K562 (cell line): ENCODE measurements at regions not wholly inside any gene's neighbourhood (a gene's known extent, or its start where the extent isn't known, plus 50 kb on each side); places are given as distances from the start of the nearest gene placed in this dataset.

Source experiments
- ATAC-seq: fragments of 200-7000 bp; cut with Tn5 transposase; 3 replicates; pipeline ENCODE4 v1.9.1; 2020; ENCODE audit warnings: moderate library complexity
- BruUV-seq: library from RNA; stranded (reverse); fragments of 400-500 nt; replicated peaks from 2 replicates; lab custom pipeline; 2021; lab: Mats Ljungman, UMichigan
- CTCF ChIA-PET: fragments of 300-600 bp; formaldehyde crosslinking; extraction: SDS; loops from one replicate; lab custom pipeline; 2021; ENCODE audit warnings: low intra/inter-chr PET ratio; lab: Yijun Ruan, JAX
- POLR2A ChIA-PET: fragments of 300-600, 350-650 bp; sonication (Branson Sonifier 250); formaldehyde crosslinking; extraction: SDS; loops from one replicate; lab custom pipeline; 2021; ENCODE audit warnings: antibody characterized with exemption, inconsistent platforms; lab: Yijun Ruan, JAX
- DNase-seq, 4 experiments: peaks; one replicate each; pipeline versions ENCODE4 v3.0.0 to v3.0.0-alpha.2; 2011 to 2018; ENCODE audit warnings: low spot score in 3 of 4, mixed read lengths in 3 of 4; ENCODE audit errors: extremely low read depth in 1 of 4
- FAIRE-seq: peaks from 2 replicates; lab custom pipeline; 2011; peaks lifted over from hg19 to GRCh38; lab: Jason Lieb, UNC
- H2AFZ ChIP-seq: 2 replicates; pipeline ENCODE4 v1.6.0; 2011; ENCODE audit warnings: low read depth, low read length, control low read depth, inconsistent platforms
- H3K27ac ChIP-seq: fragments of 200-600 bp; 3 replicates; pipeline ENCODE4 v1.8.0; 2011; ENCODE audit warnings: low read depth, mild to moderate bottlenecking, control low read depth, inconsistent platforms, low read length, moderate library complexity, mixed read lengths; ENCODE audit errors: extremely low read depth
- H3K27me3 ChIP-seq, 2 experiments: fragments of 300-600 bp in 1 of 2; 2 replicates in 1 of 2; 3 replicates in 1 of 2; pipeline versions ENCODE4 v1.6.0 to v1.8.0; 2011; ENCODE audit warnings: inconsistent platforms in 2 of 2, low read length in 2 of 2, mild to moderate bottlenecking in 1 of 2, mixed read lengths in 1 of 2, moderate library complexity in 1 of 2; ENCODE audit not compliant: control insufficient read depth in 2 of 2, insufficient read depth in 2 of 2
- H3K36me3 ChIP-seq: fragments of 300-600 bp; 3 replicates; pipeline ENCODE4 v1.8.0; 2011; ENCODE audit warnings: mild to moderate bottlenecking, low read length, inconsistent platforms; ENCODE audit not compliant: control insufficient read depth, insufficient read depth
- H3K4me1 ChIP-seq, 2 experiments: fragments of 200-600 bp in 1 of 2; replicated peaks in 1 of 2; 2 replicates in 1 of 2; 3 replicates in 1 of 2; pipeline versions ENCODE4 v1.5.1 to v1.8.0; 2011; ENCODE audit warnings: inconsistent platforms in 2 of 2, low read length in 2 of 2, mild to moderate bottlenecking in 1 of 2, mixed read lengths in 1 of 2, moderate library complexity in 1 of 2; ENCODE audit not compliant: control insufficient read depth in 2 of 2, insufficient read depth in 2 of 2
- H3K4me2 ChIP-seq: 2 replicates; pipeline ENCODE4 v1.6.1; 2011; ENCODE audit warnings: low read length, control low read depth, inconsistent platforms, mixed read lengths; ENCODE audit not compliant: insufficient read depth
- H3K4me3 ChIP-seq: fragments of 200-600 bp; sonication (generic), shearing (Covaris generic); 2 replicates; pipeline ENCODE4 v1.5.1; 2016; ENCODE audit warnings: control low read depth, inconsistent platforms
- H3K79me2 ChIP-seq: fragments of 200-600 bp; 3 replicates; pipeline ENCODE4 v1.8.0; 2011; ENCODE audit warnings: low read length, inconsistent platforms; ENCODE audit not compliant: control insufficient read depth, insufficient read depth
- H3K9ac ChIP-seq, 2 experiments: 2 replicates each; pipeline versions ENCODE4 v1.6.0 to v1.6.1; 2011; ENCODE audit warnings: low read depth in 2 of 2, low read length in 2 of 2, control low read depth in 1 of 2, inconsistent platforms in 1 of 2, mild to moderate bottlenecking in 1 of 2, mixed read lengths in 1 of 2; ENCODE audit not compliant: insufficient read depth in 1 of 2
- H3K9me1 ChIP-seq: one replicate; pipeline ENCODE4 v1.6.0; 2011; ENCODE audit warnings: inconsistent platforms, mild to moderate bottlenecking, low read length, moderate library complexity; ENCODE audit not compliant: control insufficient read depth, insufficient read depth
- H3K9me3 ChIP-seq: replicated peaks from 2 replicates; pipeline ENCODE4 v1.5.1; 2011; ENCODE audit warnings: low read depth, low read length, inconsistent platforms; ENCODE audit not compliant: control insufficient read depth, insufficient read depth
- H4K20me1 ChIP-seq: replicated peaks from 2 replicates; pipeline ENCODE4 v1.6.1; 2011; ENCODE audit warnings: low read length, inconsistent platforms, mixed read lengths; ENCODE audit not compliant: control insufficient read depth, insufficient read depth
- ETS2 ChIP-seq: IDR thresholded peaks from 2 replicates; pipeline ENCODE4 v1.6.1; 2016; ENCODE audit warnings: borderline replicate concordance, missing genetic modification characterization, mild to moderate bottlenecking, moderate library complexity, missing compliant biosample characterization; ENCODE audit not compliant: poor library complexity, severe bottlenecking
- HOXB6 ChIP-seq: fragments of 250-450 bp; sonication (Bioruptor Pico); IDR thresholded peaks from 2 replicates; pipeline ENCODE4 v1.5.1; 2022; ENCODE audit warnings: mild to moderate bottlenecking, borderline replicate concordance
- MAX ChIP-seq: sonication (generic); formaldehyde crosslinking; IDR thresholded peaks from 2 replicates; pipeline ENCODE4 v1.9.0; 2022; ENCODE audit warnings: mild to moderate bottlenecking, missing genetic modification reagents
- MEF2A ChIP-seq: IDR thresholded peaks from 2 replicates; pipeline ENCODE4 v1.6.1; 2011; ENCODE audit warnings: low read depth, mild to moderate bottlenecking, low read length, moderate library complexity; ENCODE audit not compliant: control insufficient read depth
- MIER1 ChIP-seq: fragments of 450-650 bp; IDR thresholded peaks from 2 replicates; pipeline ENCODE4 v1.6.1; 2016; ENCODE audit warnings: antibody characterized with exemption, mild to moderate bottlenecking, low read depth
- PHB ChIP-seq: fragments of 250-450 bp; sonication (Bioruptor Pico); IDR thresholded peaks from 2 replicates; pipeline ENCODE4 v1.5.0; 2021
- RUNX1 ChIP-seq: sonication (generic); IDR thresholded peaks from 2 replicates; pipeline ENCODE4 v1.6.1; 2016; ENCODE audit warnings: antibody characterized with exemption, low read depth
- TARDBP ChIP-seq: fragments of 450-650 bp; IDR thresholded peaks from 2 replicates; pipeline ENCODE4 v1.6.1; 2016
- TEAD1 ChIP-seq, 2 experiments: fragments of 450-650 bp in 1 of 2; sonication (generic) in 1 of 2; formaldehyde crosslinking; IDR thresholded peaks; 2 replicates each; pipeline versions ENCODE4 v1.4.0 to v1.8.0; 2020 to 2022; ENCODE audit warnings: mild to moderate bottlenecking in 2 of 2, missing genetic modification reagents in 1 of 2
- ZC3H4 ChIP-seq: sonication (generic); formaldehyde crosslinking; IDR thresholded peaks from 2 replicates; pipeline ENCODE4 v1.9.0; 2021; ENCODE audit warnings: missing genetic modification reagents, borderline replicate concordance
- ZNF121 ChIP-seq: sonication (generic); formaldehyde crosslinking; conservative IDR thresholded peaks from 2 replicates; pipeline ENCODE4 v1.8.0; 2022; ENCODE audit warnings: missing genetic modification reagents
- ZNF644 ChIP-seq: fragments of 200-800 bp; sonication (Bioruptor generic); IDR thresholded peaks from 2 replicates; pipeline ENCODE4 v1.6.1; 2016; ENCODE audit warnings: low read depth, missing genetic modification characterization, missing compliant biosample characterization
- whole genome bisulfite sequencing: fragments of 100-300 bp; shearing (Covaris generic); methylation state at CpG from one replicate; pipeline ENCODE4 v1.1.6; 2016; ENCODE audit warnings: low coverage, mixed read lengths; ENCODE audit not compliant: insufficient coverage; ENCODE audit errors: missing lambda C conversion rate; 5-methylcytosine and 5-hydroxymethylcytosine counted together
- in situ Hi-C: fragments of 300-500 bp; cut with MboI; formaldehyde crosslinking; loops from 4 replicates; pipeline ENCODE4 v1.15.0; 2018; ENCODE audit warnings: inconsistent platforms, mixed read lengths
- intact Hi-C: fragments of 100-400 bp; cut with micrococcal nuclease; formaldehyde crosslinking; loops from 2 replicates; pipeline ENCODE4 v1.14.2; 2022
- TF ChIP-seq, protein P1 (sequence below): fragments of 450-650 bp; IDR thresholded peaks from 2 replicates; pipeline ENCODE4 v1.6.1; 2018; ENCODE audit warnings: mild to moderate bottlenecking, low read depth; ENCODE audit not compliant: partially characterized antibody
- TF ChIP-seq, protein P2 (sequence below): sonication (generic); formaldehyde crosslinking; IDR thresholded peaks from 2 replicates; pipeline ENCODE4 v1.8.1; 2023; ENCODE audit warnings: missing genetic modification reagents, mild to moderate bottlenecking, borderline replicate concordance
- TF ChIP-seq, protein P3 (sequence below): fragments of 250-450 bp; sonication (Bioruptor Pico); IDR thresholded peaks from 2 replicates; pipeline ENCODE4 v1.8.0; 2022; ENCODE audit warnings: inconsistent platforms, mild to moderate bottlenecking, moderate library complexity, borderline replicate concordance

DNA sequence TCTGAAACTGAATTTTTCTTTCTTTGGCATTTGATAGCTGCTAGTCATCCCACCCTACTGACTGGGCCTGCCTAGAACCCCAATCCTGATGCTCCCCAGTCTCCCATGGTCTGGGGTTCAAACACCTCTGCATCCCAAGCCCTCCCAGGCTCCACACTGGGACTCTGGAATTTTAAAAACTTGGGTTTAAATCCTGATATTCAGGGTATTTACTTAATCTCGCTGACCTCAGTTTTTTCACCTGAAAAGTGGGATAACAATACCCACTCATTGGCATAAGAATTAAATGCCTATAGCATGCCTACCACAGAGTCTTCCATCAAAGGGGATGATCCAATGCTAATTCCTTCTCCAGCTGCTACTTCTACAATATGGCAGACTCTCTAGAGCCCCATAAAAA lies 264.4 kb downstream of the NPIPA8 start:
- no peaks in the 10 kb centered on the region for H4K20me1 ChIP-seq
- FAIRE-seq (no peak), ATAC-seq (no peak), DNase-seq (no peak)
- H2AFZ ChIP-seq, result no peak overlapping the region
- BruUV-seq, result no TSS peak
- CTCF ChIA-PET, result no interaction called here
- POLR2A ChIA-PET, result interaction anchor here (0.6 to 0.7 kb wide), 2 partner anchors 14 to 27 kb away, joined by 3 read pairs; no protein-coding TSS in a partner anchor
- no peaks in the 10 kb centered on the region for H3K4me1 ChIP-seq
- no peaks in the 10 kb centered on the region; a peak in 1 of 5 replicates for H3K27me3 ChIP-seq
- in situ Hi-C loops (no loop called here), intact Hi-C loops (no loop called here)
- 17% methylated on average over 1 of the region's 1 CpG for WGBS
- H3K4me2 ChIP-seq, result no peak overlapping the region
- H3K4me3 ChIP-seq, result no peak overlapping the region
- no peaks in the 10 kb centered on the region for H3K9me1 ChIP-seq
- H3K9me3 ChIP-seq, result no peaks in the 10 kb centered on the region
- H3K9ac ChIP-seq, result no peak overlapping the region
- H3K36me3 ChIP-seq, result peaks cover 33% of the 10 kb centered on the region; the same call in 1 of the 3 replicates
- no peak overlapping the region for H3K27ac ChIP-seq
- H3K79me2 ChIP-seq, result peaks cover 7% of the 10 kb centered on the region; the same call in 2 of the 3 replicates
- TF ChIP-seq TEAD1 (CRISPR knock-in tag; IDR thresholded peaks at IDR 0.05) (no peak), PHB (CRISPR knock-in tag) (no peak), ZNF644 (no peak), MAX (CRISPR knock-in tag) (no peak), ZC3H4 (no peak), RUNX1 (no peak), ZNF121 (CRISPR knock-in tag) (no peak), MIER1 (no peak), MEF2A (no peak), ETS2 (tag) (no peak), HOXB6 (CRISPR knock-in tag) (no peak), TARDBP (no peak)
- TF ChIP-seq, protein P1, sequence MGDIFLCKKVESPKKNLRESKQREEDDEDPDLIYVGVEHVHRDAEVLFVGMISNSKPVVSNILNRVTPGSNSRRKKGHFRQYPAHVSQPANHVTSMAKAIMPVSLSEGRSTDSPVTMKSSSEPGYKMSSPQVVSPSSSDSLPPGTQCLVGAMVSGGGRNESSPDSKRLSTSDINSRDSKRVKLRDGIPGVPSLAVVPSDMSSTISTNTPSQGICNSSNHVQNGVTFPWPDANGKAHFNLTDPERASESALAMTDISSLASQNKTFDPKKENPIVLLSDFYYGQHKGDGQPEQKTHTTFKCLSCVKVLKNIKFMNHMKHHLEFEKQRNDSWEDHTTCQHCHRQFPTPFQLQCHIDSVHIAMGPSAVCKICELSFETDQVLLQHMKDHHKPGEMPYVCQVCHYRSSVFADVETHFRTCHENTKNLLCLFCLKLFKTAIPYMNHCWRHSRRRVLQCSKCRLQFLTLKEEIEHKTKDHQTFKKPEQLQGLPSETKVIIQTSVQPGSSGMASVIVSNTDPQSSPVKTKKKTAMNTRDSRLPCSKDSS, result no peak
- TF ChIP-seq, protein P2, sequence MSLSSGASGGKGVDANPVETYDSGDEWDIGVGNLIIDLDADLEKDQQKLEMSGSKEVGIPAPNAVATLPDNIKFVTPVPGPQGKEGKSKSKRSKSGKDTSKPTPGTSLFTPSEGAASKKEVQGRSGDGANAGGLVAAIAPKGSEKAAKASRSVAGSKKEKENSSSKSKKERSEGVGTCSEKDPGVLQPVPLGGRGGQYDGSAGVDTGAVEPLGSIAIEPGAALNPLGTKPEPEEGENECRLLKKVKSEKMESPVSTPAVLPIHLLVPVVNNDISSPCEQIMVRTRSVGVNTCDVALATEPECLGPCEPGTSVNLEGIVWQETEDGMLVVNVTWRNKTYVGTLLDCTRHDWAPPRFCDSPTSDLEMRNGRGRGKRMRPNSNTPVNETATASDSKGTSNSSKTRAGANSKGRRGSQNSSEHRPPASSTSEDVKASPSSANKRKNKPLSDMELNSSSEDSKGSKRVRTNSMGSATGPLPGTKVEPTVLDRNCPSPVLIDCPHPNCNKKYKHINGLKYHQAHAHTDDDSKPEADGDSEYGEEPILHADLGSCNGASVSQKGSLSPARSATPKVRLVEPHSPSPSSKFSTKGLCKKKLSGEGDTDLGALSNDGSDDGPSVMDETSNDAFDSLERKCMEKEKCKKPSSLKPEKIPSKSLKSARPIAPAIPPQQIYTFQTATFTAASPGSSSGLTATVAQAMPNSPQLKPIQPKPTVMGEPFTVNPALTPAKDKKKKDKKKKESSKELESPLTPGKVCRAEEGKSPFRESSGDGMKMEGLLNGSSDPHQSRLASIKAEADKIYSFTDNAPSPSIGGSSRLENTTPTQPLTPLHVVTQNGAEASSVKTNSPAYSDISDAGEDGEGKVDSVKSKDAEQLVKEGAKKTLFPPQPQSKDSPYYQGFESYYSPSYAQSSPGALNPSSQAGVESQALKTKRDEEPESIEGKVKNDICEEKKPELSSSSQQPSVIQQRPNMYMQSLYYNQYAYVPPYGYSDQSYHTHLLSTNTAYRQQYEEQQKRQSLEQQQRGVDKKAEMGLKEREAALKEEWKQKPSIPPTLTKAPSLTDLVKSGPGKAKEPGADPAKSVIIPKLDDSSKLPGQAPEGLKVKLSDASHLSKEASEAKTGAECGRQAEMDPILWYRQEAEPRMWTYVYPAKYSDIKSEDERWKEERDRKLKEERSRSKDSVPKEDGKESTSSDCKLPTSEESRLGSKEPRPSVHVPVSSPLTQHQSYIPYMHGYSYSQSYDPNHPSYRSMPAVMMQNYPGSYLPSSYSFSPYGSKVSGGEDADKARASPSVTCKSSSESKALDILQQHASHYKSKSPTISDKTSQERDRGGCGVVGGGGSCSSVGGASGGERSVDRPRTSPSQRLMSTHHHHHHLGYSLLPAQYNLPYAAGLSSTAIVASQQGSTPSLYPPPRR (CRISPR knock-in tag), result no peak
- TF ChIP-seq, protein P3, sequence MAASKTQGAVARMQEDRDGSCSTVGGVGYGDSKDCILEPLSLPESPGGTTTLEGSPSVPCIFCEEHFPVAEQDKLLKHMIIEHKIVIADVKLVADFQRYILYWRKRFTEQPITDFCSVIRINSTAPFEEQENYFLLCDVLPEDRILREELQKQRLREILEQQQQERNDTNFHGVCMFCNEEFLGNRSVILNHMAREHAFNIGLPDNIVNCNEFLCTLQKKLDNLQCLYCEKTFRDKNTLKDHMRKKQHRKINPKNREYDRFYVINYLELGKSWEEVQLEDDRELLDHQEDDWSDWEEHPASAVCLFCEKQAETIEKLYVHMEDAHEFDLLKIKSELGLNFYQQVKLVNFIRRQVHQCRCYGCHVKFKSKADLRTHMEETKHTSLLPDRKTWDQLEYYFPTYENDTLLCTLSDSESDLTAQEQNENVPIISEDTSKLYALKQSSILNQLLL (CRISPR knock-in tag), result no peak
